ENCODE measurements at regions not wholly inside any gene's neighbourhood (a gene's known extent, or its start where the extent isn't known, plus 50 kb on each side); places are given as distances from the start of the nearest gene placed in this dataset.

DNA sequence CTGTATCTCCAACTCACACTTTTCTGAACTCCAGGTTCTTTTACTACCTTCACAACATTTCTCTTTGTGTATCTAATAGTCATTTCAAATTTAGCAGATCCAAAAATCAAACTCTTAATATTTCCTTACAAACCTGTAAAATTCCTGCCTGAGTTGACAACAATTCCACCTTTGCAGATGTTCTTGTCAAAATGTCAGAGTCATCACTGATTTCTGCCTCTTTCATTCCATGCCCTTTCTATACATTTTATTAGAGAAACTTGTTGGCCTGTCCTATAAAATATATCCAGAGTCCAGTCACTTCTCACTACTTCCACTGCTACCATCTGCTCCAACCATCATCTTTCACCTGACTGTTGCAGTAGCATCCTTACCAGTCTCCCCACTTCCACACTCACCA is 119.7 kb downstream of the CAPZA3 start:
- no peak for TF ChIP-seq EP300 (IDR thresholded peaks at IDR 0.05; ENCODE audit: borderline replicate concordance)
- TF ChIP-seq NFIC (IDR thresholded peaks at IDR 0.05) = no peak
- no peak for TF ChIP-seq FOXM1 (IDR thresholded peaks at IDR 0.05; ENCODE audit: borderline replicate concordance, low read depth)
- TF ChIP-seq TAF1 (IDR thresholded peaks at IDR 0.05; ENCODE audit: low read depth) = no peak
- no peak for TF ChIP-seq RAD21 (IDR thresholded peaks at IDR 0.05; ENCODE audit: low read depth)
